GM12878 (cell line): ENCODE measurements at regions not wholly inside any gene's neighbourhood (a gene's known extent, or its start where the extent isn't known, plus 50 kb on each side); places are given as distances from the start of the nearest gene placed in this dataset.

Experiments used
- ESRRA ChIP-seq: IDR thresholded peaks from 2 replicates; pipeline ENCODE4 v1.6.1; 2012; ENCODE audit warnings: mild to moderate bottlenecking, low read length, improper control_type of control experiment
- MTA2 ChIP-seq: fragments of 450-650 bp; IDR thresholded peaks from 2 replicates; pipeline ENCODE4 v1.6.1; 2016; ENCODE audit warnings: low read depth, mild to moderate bottlenecking, moderate library complexity
- NR2F1 ChIP-seq: fragments of 450-650 bp; conservative IDR thresholded peaks from 2 replicates; pipeline ENCODE4 v1.6.1; 2017; ENCODE audit warnings: mild to moderate bottlenecking
- NRF1 ChIP-seq: conservative IDR thresholded peaks from 2 replicates; pipeline ENCODE4 v1.6.1; 2011; ENCODE audit warnings: mild to moderate bottlenecking, low read depth, low read length, improper control_type of control experiment
- RAD21 ChIP-seq: IDR thresholded peaks from 2 replicates; pipeline ENCODE4 v1.6.1; 2011; ENCODE audit warnings: mild to moderate bottlenecking, low read depth, low read length, moderate library complexity; ENCODE audit not compliant: insufficient read depth
- RELA ChIP-seq: fragments of 450-650 bp; IDR thresholded peaks from 2 replicates; pipeline ENCODE4 v1.8.0; 2014; ENCODE audit warnings: borderline replicate concordance; ENCODE audit not compliant: partially characterized antibody
- SIX5 ChIP-seq: IDR thresholded peaks from 2 replicates; pipeline ENCODE4 v1.6.1; 2011; ENCODE audit warnings: mild to moderate bottlenecking, low read depth, low read length, moderate library complexity; ENCODE audit not compliant: severe bottlenecking
- ZBED1 ChIP-seq: IDR thresholded peaks from 2 replicates; pipeline ENCODE4 v1.6.1; 2016; ENCODE audit warnings: borderline replicate concordance
- ZZZ3 ChIP-seq: IDR thresholded peaks from 2 replicates; pipeline ENCODE4 v1.6.1; 2011; ENCODE audit warnings: low read depth; ENCODE audit not compliant: control insufficient read depth, insufficient read length
- TF ChIP-seq, protein P1 (sequence below): fragments of 150-350 bp; IDR thresholded peaks from 2 replicates; pipeline ENCODE4 v1.6.1; 2016; ENCODE audit warnings: low read depth, low read length
- TF ChIP-seq, protein P2 (sequence below), 3 experiments: IDR thresholded peaks in 2 of 3; conservative IDR thresholded peaks in 1 of 3; 2 replicates each; pipeline ENCODE4 v1.5.1; 2011; ENCODE audit warnings: low read depth in 3 of 3, low read length in 3 of 3, mild to moderate bottlenecking in 3 of 3, control low read depth in 2 of 3, moderate library complexity in 2 of 3, inconsistent platforms in 1 of 3, mixed read lengths in 1 of 3; ENCODE audit not compliant: control insufficient read depth in 2 of 3, insufficient read depth in 1 of 3; ENCODE audit errors: extremely low read depth in 1 of 3

DNA sequence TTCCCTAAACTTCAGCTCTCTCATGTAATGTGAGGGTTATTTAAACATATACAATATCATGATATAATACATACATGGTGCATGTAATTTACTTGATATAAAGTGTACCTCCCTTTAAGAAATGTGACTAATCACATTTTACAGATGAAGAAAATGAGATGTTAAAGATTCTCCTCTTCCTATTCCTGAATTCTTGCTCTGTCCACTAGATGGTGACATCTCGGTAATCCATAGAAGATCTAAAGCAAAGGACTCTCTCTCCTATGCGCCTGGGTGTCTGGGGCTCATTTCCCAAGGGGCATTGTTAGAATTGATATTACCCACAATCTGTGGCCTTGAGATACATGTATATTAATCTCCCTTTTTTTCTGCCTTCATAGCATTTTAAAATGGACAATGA lies 804.9 kb downstream of the RAB28 start (continued):
- TF ChIP-seq RELA (no peak), ZZZ3 (no peak), RAD21 (peak; percentile 44), NRF1 (no peak), NR2F1 (no peak), MTA2 (no peak), ZBED1 (no peak), ESRRA (no peak), SIX5 (no peak)
- TF ChIP-seq, protein P1, sequence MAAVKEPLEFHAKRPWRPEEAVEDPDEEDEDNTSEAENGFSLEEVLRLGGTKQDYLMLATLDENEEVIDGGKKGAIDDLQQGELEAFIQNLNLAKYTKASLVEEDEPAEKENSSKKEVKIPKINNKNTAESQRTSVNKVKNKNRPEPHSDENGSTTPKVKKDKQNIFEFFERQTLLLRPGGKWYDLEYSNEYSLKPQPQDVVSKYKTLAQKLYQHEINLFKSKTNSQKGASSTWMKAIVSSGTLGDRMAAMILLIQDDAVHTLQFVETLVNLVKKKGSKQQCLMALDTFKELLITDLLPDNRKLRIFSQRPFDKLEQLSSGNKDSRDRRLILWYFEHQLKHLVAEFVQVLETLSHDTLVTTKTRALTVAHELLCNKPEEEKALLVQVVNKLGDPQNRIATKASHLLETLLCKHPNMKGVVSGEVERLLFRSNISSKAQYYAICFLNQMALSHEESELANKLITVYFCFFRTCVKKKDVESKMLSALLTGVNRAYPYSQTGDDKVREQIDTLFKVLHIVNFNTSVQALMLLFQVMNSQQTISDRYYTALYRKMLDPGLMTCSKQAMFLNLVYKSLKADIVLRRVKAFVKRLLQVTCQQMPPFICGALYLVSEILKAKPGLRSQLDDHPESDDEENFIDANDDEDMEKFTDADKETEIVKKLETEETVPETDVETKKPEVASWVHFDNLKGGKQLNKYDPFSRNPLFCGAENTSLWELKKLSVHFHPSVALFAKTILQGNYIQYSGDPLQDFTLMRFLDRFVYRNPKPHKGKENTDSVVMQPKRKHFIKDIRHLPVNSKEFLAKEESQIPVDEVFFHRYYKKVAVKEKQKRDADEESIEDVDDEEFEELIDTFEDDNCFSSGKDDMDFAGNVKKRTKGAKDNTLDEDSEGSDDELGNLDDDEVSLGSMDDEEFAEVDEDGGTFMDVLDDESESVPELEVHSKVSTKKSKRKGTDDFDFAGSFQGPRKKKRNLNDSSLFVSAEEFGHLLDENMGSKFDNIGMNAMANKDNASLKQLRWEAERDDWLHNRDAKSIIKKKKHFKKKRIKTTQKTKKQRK: no peak
- TF ChIP-seq, protein P2, sequence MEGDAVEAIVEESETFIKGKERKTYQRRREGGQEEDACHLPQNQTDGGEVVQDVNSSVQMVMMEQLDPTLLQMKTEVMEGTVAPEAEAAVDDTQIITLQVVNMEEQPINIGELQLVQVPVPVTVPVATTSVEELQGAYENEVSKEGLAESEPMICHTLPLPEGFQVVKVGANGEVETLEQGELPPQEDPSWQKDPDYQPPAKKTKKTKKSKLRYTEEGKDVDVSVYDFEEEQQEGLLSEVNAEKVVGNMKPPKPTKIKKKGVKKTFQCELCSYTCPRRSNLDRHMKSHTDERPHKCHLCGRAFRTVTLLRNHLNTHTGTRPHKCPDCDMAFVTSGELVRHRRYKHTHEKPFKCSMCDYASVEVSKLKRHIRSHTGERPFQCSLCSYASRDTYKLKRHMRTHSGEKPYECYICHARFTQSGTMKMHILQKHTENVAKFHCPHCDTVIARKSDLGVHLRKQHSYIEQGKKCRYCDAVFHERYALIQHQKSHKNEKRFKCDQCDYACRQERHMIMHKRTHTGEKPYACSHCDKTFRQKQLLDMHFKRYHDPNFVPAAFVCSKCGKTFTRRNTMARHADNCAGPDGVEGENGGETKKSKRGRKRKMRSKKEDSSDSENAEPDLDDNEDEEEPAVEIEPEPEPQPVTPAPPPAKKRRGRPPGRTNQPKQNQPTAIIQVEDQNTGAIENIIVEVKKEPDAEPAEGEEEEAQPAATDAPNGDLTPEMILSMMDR (IDR thresholded peaks at IDR 0.05 in 2 of 3, conservative IDR thresholded peaks at IDR 0.05 in 1 of 3; ENCODE audit: control insufficient read depth in 2 of 3, extremely low read depth in 1 of 3, insufficient read depth in 1 of 3, low read depth in 3 of 3, low read length in 3 of 3): peak in 2 of 3 experiments; percentile 22 to 31; a peak in 3 of 6 replicates
- TF ChIP-seq, all 136 proteins: peak for 3
